Endothelial cell of umbilical vein (primary cell): ENCODE measurements at regions not wholly inside any gene's neighbourhood (a gene's known extent, or its start where the extent isn't known, plus 50 kb on each side); places are given as distances from the start of the nearest gene placed in this dataset.

Source experiments
- EZH2 ChIP-seq: IDR thresholded peaks from 2 replicates; pipeline ENCODE4 v1.6.1; 2012; ENCODE audit warnings: borderline replicate concordance, low read depth, mild to moderate bottlenecking, moderate library complexity, low read length, inconsistent platforms; ENCODE audit not compliant: severe bottlenecking
- FOS ChIP-seq: IDR thresholded peaks from 2 replicates; pipeline ENCODE4 v1.6.1; 2011; ENCODE audit warnings: mild to moderate bottlenecking, low read length, moderate library complexity, borderline replicate concordance; ENCODE audit not compliant: insufficient read depth
- MYC ChIP-seq: IDR thresholded peaks from one replicate; pipeline ENCODE4 v1.6.1; 2011; ENCODE audit warnings: mild to moderate bottlenecking, low read depth, low read length
- POLR2A ChIP-seq: IDR thresholded peaks from 2 replicates; pipeline ENCODE4 v1.6.1; 2012; ENCODE audit warnings: low read depth, mild to moderate bottlenecking, control low read depth, low read length
- POLR2AphosphoS5 ChIP-seq: IDR thresholded peaks from 2 replicates; pipeline ENCODE4 v1.6.1; 2012; ENCODE audit warnings: low read depth, mild to moderate bottlenecking, control low read depth, low read length, moderate library complexity; ENCODE audit not compliant: insufficient read depth
- TF ChIP-seq, protein P1 (sequence below), 2 donors: IDR thresholded peaks; 1 replicate in 1 of 2; 2 replicates in 1 of 2; pipeline ENCODE4 v1.5.1; 2011; ENCODE audit warnings: low read length in 2 of 2, mild to moderate bottlenecking in 2 of 2, moderate library complexity in 2 of 2, control low read depth in 1 of 2, inconsistent platforms in 1 of 2, low read depth in 1 of 2; ENCODE audit not compliant: insufficient read depth in 1 of 2; ENCODE audit errors: extremely low read depth in 1 of 2
- TF ChIP-seq, protein P2 (sequence below): IDR thresholded peaks from 2 replicates; pipeline ENCODE4 v1.6.1; 2011; ENCODE audit not compliant: insufficient read depth, insufficient read length

DNA sequence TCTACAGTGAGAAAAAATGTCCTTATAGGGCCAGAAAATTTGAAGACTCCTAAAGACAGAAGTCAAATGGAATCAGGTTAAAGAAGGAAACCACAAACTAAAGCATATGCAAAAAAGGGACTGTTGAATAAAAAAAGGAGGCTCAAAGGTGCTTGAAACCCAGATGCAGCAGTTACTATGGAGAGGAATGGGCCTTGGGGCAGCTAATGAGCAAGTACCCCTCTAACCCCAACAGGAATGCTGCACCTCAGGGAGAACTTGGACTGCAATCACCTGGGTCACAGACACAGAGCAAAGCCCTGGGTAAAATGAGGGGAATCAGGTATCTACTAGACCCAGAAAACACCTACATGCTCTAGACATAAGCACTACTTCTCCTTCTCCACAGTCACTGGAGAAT lies 313.9 kb downstream of the UBE3D start:
- no peak for TF ChIP-seq POLR2AphosphoS5
- no peak for TF ChIP-seq MYC
- TF ChIP-seq, protein P1, sequence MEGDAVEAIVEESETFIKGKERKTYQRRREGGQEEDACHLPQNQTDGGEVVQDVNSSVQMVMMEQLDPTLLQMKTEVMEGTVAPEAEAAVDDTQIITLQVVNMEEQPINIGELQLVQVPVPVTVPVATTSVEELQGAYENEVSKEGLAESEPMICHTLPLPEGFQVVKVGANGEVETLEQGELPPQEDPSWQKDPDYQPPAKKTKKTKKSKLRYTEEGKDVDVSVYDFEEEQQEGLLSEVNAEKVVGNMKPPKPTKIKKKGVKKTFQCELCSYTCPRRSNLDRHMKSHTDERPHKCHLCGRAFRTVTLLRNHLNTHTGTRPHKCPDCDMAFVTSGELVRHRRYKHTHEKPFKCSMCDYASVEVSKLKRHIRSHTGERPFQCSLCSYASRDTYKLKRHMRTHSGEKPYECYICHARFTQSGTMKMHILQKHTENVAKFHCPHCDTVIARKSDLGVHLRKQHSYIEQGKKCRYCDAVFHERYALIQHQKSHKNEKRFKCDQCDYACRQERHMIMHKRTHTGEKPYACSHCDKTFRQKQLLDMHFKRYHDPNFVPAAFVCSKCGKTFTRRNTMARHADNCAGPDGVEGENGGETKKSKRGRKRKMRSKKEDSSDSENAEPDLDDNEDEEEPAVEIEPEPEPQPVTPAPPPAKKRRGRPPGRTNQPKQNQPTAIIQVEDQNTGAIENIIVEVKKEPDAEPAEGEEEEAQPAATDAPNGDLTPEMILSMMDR (IDR thresholded peaks at IDR 0.05; ENCODE audit: extremely low read depth in 1 of 2, insufficient read depth in 1 of 2, low read depth in 1 of 2, low read length in 2 of 2): no peak
- TF ChIP-seq FOS: no peak
- no peak for TF ChIP-seq EZH2
- no peak for TF ChIP-seq POLR2A
- TF ChIP-seq, protein P2, sequence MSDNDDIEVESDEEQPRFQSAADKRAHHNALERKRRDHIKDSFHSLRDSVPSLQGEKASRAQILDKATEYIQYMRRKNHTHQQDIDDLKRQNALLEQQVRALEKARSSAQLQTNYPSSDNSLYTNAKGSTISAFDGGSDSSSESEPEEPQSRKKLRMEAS: no peak
